Inflammatory macrophage (primary cell): ENCODE measurements at regions not wholly inside any gene's neighbourhood (a gene's known extent, or its start where the extent isn't known, plus 50 kb on each side); places are given as distances from the start of the nearest gene placed in this dataset.
"Not testable (repeated sequence)": the region's sequence is repeated elsewhere in the genome, so short reads cannot be mapped to it uniquely, and the experiment has no call there.

Experiments used
- DNase-seq, 2 donors: peaks; one replicate each; pipeline ENCODE4 v3.0.0-alpha.2; 2020 to 2022

DNA sequence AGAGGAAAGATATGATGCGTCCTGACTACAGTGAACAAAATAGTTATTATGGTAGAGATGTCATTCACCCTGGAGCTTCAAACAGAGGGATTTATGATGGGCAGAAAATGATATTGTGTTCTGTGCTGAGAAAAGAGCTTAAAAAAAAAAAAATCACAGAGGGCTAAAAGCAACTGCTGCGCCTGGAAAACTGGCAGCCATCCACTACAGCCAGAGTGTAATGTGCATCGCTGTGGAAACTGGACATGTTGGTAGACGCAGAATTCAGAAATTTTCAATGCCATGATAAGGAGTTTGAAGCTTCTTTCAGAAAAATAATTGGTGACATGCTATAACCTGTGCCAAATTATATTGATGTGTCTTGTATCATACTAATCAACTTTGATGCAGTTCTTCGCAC, 122.9 kb upstream of the SOX11 start:
- DNase-seq, result no peak

DNA sequence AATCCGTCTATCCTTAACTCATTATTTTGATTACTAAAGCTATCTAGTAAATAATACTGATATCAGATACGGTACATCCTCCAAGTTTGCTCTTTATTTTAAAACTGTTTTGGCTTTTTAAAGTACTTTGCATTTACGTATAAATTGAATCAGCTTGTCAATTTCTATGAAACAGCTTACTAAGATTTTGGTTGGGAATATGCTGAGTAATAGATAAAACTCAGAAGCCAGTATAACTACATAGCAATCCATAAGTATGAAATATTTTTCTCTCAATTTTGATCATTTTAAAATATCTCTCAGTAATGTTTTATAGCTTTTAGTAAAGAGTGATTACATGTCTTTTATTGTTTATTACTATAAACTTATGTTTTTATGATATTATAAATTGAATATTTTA, 116.2 kb upstream of the SOX11 start:
- no peak for DNase-seq

DNA sequence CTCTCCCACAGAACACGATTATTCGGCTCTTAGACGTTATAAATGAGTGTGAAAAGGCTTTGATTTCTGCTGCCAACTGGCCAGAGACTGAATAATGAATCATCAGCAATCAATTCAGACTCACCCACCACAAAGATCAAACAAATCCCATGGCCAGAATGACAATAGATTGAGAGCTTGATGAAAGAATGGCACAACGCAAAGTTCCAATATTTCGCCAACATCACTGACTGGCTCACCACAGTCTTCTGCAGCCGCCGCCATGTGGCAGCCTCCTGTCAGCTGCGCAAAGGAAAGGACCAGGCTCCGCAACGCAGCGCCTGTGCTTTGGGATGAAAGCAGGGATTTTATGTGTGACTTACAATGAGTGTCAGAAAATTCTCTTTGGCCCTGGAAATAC, 104.4 kb upstream of the SOX11 start:
- DNase-seq, result no peak

DNA sequence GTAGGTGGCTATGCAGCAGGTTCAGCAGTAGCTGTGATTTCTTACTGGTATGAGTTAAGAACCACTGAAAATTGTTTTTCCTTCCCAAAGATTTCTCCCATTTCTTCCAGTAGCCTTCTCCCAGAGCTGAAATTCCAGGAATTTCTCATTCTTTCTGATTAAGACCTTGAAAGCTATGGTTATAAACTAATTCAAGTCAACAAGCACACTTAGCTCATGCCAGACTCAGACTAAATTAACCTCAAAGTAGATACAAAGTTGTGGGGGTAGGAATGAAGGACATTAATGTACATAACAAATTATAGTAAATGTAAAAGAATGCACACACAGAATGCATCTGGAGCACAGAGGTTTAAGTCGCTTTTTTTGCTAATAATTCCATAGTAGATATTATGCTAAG, 103.6 kb upstream of the SOX11 start:
- no peak for DNase-seq

DNA sequence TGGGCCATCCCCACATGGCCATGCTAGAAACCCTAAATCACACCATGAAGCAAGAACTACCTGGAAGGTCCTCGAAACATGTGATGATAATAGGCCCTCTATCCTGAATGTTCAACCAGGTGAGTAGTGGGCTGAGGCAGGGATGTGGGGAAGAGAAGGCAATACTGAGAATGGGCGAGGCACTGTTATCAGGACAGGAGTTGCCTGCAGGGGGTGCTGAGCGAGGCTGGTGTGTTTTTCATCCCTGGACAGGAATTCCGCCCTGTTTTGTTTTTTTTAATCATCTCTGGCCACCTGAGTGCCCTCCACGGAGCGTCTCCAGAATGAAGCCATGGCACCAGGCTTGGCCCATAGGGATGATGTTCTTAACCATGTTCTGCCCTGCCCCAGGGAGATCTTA, 103.0 kb upstream of the SOX11 start:
- no peak for DNase-seq

DNA sequence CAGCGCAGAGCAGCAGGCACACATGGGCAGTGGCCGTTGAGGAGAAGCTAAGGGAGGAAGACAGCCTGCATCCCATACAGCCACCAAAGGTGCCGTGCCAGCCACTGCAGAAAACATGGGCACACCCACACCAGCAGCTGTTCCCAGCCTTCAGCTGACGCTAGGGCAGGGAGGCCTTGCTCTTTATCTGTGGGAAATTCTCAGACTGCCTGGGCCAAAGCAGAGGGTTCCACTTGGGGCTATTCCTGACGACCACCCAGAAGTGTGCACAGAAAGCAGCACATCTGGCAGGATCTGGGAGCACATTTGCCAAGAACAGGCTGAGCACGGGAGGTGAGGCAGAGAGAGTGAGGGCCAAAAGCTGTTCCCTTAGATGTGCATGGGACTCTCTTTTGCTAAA, 101.3 kb upstream of the SOX11 start:
- DNase-seq, result no peak

DNA sequence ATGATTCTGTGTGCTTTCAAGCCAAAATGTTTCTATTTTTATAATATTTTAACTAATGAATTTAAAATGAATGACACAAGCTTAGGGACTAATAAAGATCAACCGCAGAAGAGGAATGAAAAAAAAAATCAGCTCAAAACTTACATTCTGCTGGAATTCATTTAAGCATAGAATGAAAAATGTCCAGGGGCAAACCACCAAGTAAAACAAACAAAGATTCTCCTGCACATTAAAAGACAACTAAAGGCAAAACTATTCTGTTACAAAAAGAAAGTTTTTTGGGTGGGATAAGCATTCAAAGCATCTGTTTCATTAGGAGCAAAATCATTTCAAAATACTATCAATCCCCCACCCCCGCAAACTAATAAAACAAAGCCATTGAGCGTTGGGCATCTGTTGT, 99.3 kb upstream of the SOX11 start:
- no peak for DNase-seq

DNA sequence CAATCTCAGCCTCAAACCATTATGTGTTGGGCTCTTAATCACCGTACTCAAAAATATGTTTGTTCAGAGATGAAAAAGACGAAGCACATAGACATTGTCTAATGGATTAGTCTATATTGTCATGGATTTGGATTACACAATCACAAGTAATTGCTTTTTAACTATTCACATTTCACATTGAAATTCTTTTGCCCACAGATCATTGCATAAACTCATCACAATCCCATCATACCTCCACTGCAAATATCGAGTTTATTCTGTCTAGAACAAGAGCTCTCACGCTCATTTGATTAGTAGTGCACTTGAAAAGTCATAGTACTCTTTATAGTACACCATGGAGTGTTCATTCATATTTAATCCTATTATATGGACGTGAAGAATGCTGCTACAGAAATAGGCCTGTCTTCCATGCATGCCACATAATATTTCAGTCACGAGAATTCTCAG, 97.9 kb upstream of the SOX11 start:
- no peak for DNase-seq

DNA sequence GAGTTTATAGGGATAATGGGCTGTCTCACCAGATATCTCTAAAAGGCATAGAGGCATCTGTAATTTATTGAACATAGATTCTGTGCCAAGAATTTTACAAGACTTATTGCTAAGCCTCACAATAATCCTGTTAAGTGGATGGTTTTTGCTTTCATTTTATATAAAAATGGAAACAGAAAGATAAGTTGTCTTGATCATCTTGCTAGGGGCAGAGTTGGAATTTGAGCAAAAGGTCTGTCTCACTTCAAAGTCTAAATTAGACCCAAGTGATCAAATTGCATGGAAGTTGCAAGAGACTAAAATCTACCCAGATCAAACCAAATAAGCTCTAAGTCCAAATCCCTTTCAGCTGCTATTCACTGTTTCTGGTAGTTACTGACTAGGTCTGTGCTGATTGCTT, 95.3 kb upstream of the SOX11 start:
- no peak for DNase-seq

DNA sequence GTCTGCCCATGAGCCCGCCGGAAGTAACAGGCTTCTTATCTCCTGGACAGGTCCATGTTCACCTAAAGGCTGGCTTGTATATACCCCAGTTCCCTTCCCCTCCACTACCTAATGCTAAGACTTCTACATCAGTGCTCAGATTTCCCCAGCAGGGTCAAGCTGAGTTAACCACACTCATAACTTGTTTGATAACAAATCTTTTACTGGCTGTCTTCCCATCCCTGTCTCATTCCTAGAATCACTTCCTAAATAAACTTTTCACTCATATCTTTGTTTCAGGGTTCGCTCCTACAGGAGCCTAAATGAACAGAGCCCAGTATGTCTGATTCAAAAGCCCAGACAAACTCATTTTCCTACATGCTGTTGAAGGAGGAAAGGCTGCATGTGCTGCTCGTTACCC, 94.0 kb upstream of the SOX11 start:
- DNase-seq, result no peak

DNA sequence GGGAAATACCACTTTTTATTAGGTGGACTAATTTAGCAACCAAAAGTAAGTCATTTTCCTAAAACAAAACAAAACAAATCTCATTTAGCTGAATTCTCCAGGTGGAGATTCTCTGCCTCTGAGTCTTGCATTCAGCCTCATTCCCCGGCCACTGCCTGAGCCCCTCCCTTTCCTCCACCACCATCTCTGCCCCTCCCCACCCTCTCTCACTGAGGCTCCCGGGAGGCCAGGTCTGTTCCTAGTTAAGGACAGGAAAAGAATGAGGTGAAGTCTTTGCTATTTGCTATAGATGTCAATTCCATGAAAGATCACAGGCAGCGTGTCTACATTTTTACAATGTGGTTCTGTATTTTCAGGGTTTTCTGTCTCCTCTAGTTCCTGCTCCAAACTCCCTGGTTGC, 83.0 kb upstream of the SOX11 start:
- no peak for DNase-seq

DNA sequence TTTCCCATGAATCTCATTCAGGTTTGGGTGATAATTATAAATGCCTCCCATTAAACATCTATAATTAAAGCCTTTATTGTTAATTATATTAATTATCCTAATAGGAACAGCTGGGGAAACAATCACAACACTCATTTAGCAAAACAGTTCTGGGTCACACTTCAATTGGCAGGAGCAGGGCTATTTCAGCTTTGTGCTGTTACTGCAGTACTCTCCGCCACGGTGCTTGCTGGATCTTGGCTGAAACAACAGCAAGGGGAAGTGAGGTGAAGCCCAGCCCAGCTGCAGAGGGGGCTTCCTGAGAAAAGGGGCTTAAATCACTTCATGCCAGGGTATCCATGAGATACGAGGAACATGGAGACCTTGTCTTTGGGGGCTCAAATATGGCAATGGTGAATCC, 79.5 kb upstream of the SOX11 start:
- no peak for DNase-seq

DNA sequence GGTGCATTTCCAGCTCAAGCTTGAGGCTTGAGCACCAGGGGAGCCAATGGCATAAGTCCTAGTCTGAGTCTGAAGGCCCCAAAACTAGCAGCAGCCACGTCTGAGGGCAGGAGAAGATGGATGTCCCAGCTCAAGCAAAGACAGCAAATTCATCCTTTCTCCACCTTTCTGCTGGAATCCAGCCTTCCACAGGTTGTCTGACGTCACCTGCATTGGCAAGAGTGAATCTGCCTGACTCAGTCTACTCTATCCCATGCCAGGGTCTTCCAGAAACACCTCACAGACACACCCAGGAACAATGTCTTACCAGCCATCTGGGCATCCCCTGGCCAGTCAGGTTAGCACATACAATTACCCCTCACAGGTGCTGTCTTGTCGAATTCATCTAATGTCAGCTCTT, 76.2 kb upstream of the SOX11 start:
- no peak for DNase-seq

DNA sequence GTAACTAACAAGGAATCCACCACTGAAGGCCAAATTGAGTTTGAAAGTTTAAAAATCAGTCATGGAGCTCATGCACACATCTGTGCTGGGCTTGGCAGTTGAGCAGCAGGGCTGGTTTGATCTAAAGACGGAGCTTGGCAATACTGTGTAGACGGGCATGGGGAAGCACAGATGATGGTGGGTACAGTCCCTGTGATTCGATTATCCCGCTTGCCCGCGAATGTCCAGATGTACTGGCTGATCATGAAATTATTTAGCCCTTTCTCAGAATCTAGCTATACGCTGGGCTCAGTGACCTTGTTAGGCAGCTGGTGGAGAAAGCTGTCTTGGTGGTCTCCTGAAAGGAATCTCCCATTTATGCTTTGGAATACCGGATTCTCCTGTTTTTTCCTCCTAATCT, 74.8 kb upstream of the SOX11 start:
- no peak for DNase-seq

DNA sequence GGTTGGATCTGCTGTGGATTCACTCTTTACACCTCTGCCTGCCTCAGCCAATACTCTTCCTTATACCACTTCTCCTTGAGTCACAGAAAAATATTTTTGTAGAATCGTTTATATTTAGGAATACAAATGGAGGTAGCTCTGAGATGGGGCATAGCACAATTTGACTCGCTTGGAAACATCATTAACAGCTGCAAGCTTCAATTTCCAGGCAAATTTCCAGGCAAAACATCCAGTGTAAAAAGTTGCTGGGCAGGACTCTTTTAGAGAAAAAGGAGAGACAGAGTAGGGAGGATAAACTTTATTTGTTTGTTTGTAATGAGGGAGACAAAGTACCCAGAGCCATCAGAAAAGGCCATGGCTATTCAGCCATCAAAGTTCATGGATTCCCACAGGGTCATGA, 74.4 kb upstream of the SOX11 start:
- DNase-seq, result no peak

DNA sequence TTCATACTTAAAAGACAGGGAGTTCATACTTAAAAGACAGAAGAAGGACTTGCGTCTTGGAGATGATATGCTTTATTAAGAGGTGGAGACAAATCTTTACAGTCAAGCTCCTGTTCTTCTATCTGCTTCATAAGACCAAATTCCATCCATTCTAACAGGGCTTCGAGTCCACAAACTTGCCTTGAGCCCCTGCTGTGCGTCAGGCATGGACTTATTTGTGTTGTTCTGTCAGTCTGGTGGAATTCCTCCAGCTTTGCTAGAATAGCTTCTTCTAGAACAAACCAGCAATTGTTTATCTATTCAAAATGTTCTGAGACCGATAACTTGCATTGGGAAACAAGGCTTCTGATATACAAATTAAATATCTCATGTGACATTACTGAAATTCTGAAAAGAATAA, 73.9 kb upstream of the SOX11 start:
- no peak for DNase-seq

DNA sequence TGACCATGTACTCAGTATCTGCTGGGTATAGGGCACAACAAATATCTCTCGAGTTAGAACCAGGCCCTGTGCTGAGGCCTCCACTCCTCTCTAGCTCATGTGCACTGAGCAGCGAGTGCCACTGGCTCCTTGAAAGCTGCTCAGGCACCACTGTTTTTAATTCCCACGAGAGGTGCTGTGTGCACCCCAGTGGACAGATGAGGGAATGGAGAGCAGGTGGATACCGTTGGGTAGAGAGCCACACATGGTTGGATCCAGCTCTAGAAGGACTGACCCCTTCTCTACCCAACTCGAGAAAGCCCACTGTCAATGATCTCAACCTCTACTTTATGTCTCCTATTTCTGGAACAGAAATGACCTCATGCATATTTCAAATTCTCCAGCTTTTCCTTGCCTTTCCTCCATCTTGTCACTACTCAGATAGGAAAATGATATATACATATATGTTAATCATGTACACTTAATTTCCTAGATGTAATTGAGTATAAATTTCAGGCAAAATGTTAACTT, 66.6 kb upstream of the SOX11 start:
- not testable (repeated sequence) for DNase-seq

DNA sequence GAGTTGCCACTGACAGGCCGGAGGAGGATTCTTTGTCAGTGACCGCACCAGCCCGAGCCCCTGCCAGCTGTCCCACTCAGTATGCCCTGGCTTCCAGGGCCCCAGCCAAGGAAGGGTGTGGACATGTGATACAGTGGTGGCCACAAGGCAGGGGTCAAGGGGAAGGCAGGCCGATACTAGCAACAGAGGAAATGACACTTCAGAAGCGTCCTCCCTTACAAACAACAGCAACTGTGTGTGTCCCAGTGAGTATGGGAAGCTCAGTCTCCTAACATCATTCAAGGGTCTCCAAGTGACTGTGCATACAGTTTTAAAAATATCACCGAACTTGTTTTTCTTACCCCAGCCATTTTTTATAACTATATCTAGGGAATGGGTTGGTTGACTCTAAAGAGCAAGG, 63.7 kb upstream of the SOX11 start:
- not testable (repeated sequence) for DNase-seq

DNA sequence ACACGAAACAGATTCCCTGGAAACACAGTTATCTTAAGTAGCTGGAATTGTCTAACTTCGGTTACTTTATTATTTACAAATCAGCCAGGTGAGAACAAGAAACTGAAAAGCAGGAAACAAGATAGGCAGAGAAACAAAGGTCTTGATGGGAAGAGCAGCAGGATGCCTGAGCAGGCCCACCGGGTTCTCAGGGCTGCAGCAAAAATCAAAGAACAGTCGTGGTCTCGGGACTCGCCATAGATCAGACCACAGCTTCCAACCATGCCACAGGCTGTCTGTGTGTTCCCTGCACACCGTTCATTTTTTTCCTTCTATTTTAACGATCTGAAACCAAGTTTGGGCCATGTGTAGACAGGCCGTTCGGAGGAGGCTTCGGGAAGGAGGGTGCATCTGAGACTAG, 62.7 kb upstream of the SOX11 start:
- DNase-seq, result not testable (repeated sequence)

DNA sequence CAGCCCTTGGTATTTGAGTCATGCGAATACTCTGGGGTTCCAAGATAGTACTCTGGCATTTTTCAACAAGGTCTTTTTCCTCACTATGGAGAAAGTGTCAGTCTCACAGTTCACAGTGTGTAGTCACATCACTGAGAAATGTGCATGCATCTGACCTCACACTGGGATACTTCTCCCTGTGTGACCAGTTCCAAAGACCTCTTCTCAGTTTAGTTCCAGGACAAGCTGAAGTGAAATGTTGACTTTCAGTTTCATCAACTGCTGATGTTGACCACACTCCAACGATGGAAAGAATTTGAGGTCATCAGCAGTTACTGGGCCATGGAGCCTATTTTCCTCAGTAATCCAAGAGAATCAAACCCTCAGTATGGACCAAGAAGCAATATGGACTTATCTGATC, 55.1 kb upstream of the SOX11 start:
- DNase-seq, result not testable (repeated sequence)
